GM18873 (cell line): ENCODE measurements at regions not wholly inside any gene's neighbourhood (a gene's known extent, or its start where the extent isn't known, plus 50 kb on each side); places are given as distances from the start of the nearest gene placed in this dataset.
"Not testable (repeated sequence)": the region's sequence is repeated elsewhere in the genome, so short reads cannot be mapped to it uniquely, and the experiment has no call there.

ENCODE experiments used
- ATAC-seq: cut with Tn5 transposase; IDR thresholded peaks from one replicate; pipeline ENCODE4 v1.9.1; 2021; ENCODE audit warnings: mild to moderate bottlenecking, moderate library complexity, moderate number of reproducible peaks; ENCODE audit not compliant: unreplicated experiment, low FRiP score

DNA sequence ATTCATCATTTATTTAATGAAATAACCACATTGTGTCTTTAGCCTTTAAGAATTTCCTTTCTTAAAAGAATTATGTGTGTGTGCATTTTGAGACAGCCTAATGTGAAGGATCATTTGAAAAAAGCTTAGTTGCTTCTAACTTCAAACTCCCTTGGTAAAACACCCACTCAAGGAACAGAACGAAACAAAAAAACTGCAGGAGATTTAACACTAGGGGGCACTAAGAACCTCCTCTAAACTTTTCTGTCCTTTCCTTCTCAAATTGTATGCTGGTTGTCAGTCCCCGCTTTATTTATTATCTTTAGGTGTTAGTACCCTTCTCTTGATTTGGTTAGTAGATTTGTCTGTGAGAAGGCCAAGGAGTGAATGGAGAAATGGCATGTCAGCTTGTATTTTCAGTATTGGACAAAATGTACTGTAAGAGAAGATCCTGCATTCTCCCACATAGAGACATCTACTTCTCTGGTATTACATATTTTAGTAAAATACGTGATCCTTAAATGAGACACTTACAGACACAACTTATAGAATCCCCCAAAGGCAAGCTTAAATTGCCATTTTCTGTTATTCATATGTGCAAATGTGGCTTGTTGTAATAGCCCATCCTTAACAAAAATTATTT lies 229.7 kb downstream of the MRPS30 start:
- no peak for ATAC-seq

- ATAC-seq, result no peak
These were observed 233.5 kb downstream of the MRPS30 start for GRCh38 chr5:45042283-45042682.

DNA sequence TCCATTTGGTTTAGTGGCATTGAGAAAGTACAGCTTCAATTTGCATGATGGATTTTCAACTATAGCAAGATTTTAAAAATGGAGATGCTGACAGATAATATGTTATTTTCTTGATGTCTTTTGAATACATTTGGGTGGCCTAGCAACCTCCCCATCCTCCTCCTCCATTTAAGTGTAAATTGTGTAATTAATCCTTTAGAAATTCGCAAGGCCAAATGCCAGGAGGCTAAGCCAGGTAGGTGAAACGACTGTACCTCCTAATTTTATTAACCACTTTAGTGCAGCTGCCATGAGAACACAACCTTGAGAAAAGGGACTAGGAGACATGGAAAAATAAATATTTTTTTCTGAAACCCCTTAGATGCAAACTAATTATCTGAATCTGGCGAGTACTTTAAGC lies 248.8 kb downstream of the MRPS30 start:
- no peak for ATAC-seq

GRCh38 chr5:45060724-45061123 lies 252.0 kb downstream of the MRPS30 start:
- ATAC-seq, result no peak

DNA sequence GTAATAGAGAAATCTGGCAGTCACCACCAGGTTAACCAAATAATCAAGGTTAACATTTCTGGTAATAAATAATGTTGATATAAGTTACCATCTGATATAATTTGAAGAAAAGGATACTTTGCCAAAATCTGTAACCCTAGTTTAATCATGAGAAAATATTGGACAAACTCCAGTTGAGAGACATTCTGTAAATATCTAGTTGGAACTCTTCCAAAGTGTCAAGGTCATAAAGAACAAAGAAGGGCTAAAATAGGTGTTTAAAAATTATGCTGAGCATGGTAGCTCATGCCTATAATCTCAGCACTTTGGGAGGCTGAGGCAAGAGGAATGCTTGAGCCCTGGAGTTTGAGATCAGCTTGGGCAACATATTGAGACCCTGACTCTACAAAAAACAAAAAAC lies 253.3 kb downstream of the MRPS30 start:
- no peak for ATAC-seq

DNA sequence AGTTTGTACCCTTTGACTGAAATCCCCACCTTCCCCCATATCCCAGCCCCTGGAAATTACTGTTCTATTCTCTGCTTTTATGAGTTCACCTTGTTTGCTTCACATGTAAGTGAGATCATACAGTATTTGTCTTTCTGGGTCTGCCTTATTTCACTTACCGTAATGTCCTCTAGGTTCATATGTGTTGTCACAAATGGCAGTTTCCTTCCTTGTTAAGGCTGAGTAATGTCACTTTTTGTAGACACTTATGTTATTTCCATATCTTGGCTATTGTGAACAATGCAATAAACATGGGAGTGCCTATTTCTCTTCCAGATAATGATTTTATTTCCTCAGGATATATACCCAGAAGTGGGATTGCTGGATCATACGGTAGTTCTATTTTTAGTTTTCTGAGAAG lies 272.3 kb downstream of the MRPS30 start:
- no peak for ATAC-seq

GRCh38 chr5:45089870-45090269 lies 281.1 kb downstream of the MRPS30 start:
- no peak for ATAC-seq

GRCh38 chr5:45093377-45093776 lies 284.6 kb downstream of the MRPS30 start:
- ATAC-seq, result no peak

DNA sequence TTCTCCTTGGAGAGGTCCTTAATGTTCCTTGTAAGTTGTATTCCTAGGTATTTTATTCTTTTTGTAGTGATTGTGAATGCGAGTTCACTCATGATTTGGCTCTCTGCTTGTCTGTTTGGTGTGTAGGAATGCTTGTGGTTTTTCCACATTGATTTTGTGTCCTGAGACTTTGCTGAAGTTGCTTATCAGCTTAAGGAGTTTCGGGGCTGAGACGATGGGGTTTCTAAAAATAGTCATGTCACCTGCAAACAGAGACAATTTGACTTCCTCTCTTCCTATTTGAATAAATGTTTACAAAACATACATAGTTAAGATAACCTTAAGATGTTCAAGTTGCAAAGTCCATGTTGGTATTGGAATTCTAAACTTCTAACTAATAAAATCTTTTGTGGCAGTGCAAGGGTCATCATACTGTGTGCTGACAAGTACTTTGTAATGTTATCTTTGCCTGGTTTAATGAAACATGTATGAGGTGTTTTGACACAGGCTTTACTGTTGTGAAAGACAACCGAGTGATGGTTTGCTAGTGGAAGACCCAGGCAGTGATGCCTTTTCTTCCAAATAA lies 286.2 kb downstream of the MRPS30 start:
- no peak for ATAC-seq

- ATAC-seq, result no peak
These were observed 289.7 kb downstream of the MRPS30 start for GRCh38 chr5:45098483-45098882.

GRCh38 chr5:45101146-45101545 lies 292.4 kb downstream of the MRPS30 start:
- no peak for ATAC-seq

DNA sequence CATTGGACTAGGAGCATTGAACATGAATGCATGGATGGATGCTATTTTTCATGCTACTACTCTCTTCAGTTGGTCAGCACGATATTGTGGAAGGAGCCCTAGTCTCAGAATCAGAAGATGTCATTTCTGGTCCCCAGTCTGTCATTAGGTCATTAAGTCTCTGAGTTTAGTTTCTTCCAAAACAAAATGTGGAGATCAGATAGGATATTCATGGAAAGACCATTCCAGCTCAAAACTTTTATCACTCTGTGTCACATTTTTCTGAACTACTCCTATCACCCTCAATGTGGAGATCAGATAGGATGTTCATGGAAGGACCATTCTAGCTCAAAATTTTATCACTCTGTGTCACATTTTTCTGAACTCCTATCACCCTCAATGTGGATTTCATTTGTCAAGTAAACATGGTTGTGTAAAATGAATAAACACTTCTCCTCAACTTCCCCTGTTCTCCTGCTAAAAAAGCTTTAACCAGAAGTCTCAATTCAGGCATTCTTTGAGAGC lies 296.8 kb downstream of the MRPS30 start:
- no peak for ATAC-seq

- ATAC-seq, result no peak
These were observed 300.3 kb downstream of the MRPS30 start for GRCh38 chr5:45109062-45109461.

DNA sequence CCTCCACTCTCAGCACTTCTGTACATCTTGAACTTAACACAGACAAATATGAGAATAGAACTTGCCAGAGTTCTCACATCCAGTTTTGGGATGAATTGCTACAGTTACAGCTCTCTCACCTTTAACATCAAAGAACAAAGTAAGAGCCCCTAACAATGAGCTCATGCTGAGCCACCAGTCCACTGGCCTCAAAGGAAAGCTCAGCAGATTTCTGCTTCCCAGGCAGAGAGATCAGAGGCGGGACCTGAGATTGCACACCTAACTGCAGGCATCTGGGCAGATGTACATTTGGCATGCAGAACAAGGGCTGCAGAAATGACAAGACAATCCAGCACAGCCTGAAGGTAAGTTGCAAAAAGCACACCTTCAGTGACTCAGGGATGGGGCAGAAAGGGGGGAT lies 300.9 kb downstream of the MRPS30 start:
- ATAC-seq, result no peak

DNA sequence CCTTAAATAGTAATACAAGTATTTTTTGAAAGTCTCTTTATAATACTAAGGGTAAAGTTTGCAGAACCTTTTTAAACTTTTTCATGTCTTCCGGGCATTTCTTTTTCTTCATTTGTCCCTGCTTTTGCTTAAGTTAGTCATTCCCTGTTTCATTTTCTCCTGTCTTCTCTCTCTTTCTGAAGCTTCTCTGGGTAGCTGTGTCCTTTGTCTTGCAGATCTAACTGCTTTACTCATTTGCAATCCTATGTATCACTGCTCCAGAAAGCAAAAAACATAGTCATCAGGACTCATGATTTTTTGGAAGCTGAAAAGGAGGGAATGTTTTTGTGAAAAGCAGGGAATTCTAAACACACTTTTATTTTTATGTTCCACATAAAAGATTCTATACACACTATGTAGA lies 301.7 kb downstream of the MRPS30 start:
- ATAC-seq, result no peak

- no peak for ATAC-seq
These were observed 305.0 kb downstream of the MRPS30 start for GRCh38 chr5:45113726-45114125.

GRCh38 chr5:45132972-45133371 lies 324.2 kb downstream of the MRPS30 start:
- ATAC-seq, result no peak

DNA sequence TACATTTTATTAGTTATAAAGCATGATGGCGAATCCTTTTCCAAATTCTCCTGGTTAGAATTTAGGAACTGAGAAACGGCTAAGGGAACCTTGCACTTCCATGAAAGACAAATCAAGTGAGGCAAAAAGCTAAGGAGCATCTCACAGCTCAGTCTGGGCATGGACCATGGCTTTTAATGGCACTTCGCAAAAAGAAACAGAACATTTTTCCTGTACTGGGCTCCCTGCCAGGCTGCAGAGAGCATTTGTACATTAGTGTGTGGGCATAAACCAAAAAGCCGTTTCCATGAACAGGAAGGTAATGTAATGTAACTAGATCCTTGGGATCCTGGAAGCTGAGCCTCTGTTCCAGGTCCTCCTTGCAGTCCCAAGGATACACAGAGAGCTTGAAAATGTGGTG lies 354.2 kb downstream of the MRPS30 start:
- ATAC-seq, result no peak

DNA sequence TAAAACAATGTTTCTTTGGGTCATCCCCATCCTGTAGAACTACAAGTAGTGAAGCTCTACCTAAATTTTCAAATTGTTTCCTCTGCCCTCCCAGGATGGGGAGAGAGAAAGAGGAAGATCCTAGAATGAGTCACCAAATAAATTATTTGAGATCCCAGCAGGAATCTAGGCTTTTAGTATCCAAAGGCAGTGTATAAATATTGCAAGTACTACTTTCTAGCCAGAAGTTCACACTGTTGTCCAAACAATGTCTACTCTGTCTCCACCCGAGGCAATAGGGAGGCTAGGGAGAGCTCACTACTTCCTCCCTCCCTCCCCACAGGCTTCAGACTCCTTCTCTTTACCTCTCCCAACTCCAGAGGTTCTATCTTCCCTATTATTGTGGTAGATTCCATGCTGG lies 362.8 kb downstream of the MRPS30 start:
- ATAC-seq, result no peak

DNA sequence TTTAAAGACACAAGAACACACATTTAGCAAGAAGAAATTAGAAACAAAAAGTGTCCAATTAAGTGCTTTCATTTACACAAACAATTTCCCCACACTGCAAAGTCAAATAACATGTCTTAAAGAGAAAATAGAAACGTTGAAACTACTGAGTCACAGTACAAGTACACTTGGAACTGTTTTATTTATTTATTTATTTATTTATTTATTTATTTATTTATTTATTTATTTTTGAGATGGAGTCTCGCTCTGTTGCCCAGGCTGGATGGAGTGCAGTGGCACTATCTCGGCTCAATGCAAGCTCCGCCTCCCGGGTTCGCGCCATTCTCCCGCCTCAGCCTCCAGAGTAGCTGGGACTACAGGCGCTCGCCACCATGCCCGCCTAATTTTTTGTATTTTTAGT lies 363.9 kb downstream of the MRPS30 start:
- ATAC-seq, result not testable (repeated sequence)

GRCh38 chr5:45179686-45180085 lies 370.9 kb downstream of the MRPS30 start:
- ATAC-seq, result no peak

DNA sequence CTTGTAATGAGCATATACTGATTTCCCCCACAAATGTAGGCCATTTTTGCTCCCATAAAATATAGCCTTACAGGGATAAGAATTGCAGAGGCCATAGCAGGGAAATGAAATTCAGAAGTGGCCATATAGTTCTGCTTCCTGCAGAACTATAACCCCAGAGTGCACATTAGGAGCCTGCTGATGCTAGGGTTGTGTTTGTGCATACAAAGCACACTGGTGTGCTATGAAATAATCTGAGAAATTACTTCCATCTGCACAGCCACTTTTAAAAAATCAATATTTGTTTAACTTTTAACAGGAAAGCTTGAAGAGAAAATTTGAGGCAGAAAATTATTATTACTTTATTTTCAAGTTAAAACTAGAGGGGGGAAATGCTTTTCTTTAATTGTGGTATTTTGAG lies 380.3 kb downstream of the MRPS30 start:
- ATAC-seq, result no peak

GRCh38 chr5:45189481-45189880 lies 380.7 kb downstream of the MRPS30 start:
- no peak for ATAC-seq
